ENCODE measurements at regions not wholly inside any gene's neighbourhood (a gene's known extent, or its start where the extent isn't known, plus 50 kb on each side); places are given as distances from the start of the nearest gene placed in this dataset.

DNA sequence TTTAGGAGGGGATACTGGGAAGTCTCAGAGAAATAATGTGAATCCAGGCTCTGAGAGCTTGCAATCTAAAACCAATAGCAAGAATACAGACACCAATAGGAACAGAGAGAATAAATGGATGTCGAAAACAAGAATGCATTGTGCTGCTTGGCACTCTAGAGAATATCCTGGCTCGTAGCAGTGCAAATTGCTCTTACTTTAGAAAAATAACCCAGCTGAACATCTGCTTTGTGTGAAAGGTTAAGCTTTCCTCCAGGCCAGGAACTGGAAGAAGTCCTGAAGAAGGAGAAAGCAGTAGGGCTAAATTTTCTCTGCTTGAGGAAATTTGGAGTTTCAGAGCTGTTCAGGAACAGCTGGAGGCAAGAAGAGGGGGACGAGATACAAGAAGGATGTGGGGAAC is 382.3 kb downstream of the HHIPL2 start:
- no peak for DNase-seq

GRCh38 chr1:222163895-222164294 is 384.0 kb downstream of the HHIPL2 start:
- no peak for DNase-seq

GRCh38 chr1:222161676-222162075 is 386.2 kb downstream of the HHIPL2 start:
- peak; percentile 7 for DNase-seq

- DNase-seq, result no peak
These were observed 390.3 kb downstream of the HHIPL2 start for GRCh38 chr1:222157612-222158011.

- DNase-seq, result no peak
These were observed 398.3 kb upstream of the DUSP10 start for GRCh38 chr1:222140206-222140605.

DNA sequence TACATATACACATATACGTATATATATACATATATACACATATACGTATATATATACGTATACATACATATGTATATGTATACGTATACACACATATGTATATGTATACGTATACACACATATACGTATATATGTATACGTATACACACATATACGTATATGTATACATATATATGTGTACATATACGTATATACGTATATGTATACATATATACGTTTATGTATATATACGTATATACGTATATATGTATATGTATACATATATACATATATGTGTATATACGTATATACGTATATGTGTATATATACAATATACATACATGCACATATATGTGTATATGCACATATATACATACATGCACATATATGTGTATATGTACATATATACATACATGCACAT is 396.2 kb upstream of the DUSP10 start:
- DNase-seq, result no peak

DNA sequence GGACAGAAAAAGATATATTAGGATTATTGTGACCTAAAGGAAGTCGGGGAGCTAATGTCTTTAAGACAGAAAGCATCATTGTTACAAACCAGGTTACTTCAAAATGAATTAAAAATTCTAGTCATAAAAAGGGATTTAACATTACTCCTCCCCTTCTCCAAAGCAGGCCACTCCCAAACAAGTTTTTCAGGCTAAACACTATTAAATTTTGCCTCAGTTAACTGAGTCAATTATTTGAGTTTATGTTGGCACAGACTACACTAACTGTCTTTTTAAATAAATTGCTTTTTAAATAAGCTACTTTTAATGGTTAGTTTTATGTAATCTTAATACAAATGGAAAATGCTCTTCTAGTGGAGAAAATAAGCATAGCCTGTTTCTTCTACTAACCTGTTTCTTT is 395.0 kb upstream of the DUSP10 start:
- DNase-seq, result no peak

GRCh38 chr1:222129041-222129440 is 387.2 kb upstream of the DUSP10 start:
- DNase-seq, result no peak

DNA sequence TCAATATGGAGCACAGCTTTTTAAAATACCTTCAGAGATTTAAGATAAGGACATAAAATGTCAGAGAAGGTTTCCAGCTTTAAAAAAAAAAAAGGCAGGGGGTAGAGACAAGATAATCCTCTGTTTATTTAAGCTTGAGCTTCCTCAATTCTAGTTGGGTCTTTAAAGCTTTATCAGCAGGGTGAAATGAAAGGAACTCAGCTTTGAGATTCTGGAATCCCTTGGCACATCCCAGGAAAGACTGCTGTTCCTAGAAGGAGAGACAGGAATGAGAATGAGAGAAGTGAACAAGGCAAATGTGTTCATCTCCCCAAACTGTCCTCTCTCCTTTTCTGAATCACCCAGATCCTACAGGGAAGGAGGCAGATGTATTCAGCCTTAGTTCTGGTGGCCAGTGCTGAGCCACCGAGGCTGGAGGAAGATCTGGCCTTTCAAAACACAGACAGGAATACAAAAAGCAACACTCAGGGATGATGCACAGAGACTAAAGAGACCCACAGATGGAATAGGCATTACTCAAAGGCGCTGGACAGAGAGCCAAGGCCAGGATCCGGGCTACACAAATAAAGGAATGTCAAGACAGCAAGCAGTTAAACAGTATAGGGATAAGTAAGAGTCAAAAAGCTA is 385.8 kb upstream of the DUSP10 start:
- peak; percentile 12 for DNase-seq

DNA sequence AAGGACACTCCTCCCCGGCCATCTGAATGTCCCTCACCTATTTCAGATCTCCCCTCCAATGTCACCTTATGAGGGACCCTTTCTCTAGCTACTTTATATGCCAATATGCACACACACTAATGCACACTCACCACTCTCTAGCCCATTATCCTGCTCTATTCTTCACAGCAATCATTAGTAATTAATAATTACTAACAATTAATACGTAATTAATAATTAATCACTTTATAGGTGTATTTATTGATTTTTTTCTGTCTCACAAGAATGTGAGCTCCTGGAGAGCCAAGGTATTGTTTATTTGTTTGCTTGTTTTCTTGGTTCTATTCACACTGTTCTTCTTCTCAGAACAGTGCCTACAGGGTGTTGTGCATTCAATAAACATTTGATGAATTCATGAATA is 385.2 kb upstream of the DUSP10 start:
- DNase-seq, result no peak

DNA sequence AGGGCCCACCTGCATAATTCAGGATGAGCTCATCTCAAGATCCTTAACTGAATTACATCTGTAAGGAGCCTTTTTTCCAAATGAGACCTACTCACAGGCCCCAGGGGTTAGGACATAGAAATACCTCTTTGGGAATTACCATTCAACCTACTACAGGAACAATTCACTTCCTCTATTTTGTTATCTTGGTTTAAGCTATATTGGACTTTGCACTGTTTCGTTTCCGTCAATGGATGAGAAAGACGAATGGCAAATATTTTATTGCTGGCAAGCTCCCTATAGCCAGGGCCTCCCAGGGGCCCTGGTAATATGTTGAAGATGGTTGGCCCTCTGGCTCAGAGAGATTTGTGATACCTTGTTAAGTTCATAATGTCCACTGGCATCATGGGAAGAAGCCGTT is 384.2 kb upstream of the DUSP10 start:
- no peak for DNase-seq

DNA sequence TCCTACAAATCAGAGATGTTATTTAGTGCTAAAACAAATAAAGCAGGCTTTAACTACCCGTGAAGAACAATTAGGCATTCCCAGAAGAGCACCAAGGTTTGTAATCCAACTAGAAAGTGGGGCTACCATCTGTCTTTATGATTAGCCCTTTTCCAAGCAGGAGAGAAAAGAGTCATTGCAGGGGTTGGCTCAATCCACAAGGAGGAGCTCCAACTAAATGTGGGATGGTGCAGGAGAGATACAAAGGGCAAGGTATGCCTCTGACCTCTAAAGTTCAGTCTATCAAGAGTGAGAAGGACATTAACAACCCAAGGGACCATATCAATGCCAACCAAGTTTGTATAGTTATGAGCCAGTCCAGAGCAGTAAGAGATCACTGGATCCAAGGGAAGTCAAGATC is 382.7 kb upstream of the DUSP10 start:
- DNase-seq, result no peak

DNA sequence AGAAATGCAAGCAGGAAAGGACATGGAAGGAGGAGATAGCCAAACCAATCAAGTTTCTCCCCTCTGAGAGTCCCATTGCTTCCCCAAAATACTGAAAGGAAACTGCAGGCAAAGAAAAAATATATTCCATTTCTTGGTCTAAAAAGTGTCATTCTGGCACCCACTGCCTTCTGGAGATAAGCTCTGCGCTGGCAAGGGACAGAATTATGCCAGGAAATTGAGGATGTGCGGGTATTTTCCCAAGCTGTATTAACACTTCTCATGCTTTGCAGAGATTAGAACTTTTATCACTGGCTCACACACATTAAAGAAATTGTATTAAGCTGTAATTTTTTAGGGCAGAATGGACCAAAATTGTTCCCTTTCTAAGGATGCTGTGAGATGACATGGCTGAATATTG is 381.2 kb upstream of the DUSP10 start:
- no peak for DNase-seq

DNA sequence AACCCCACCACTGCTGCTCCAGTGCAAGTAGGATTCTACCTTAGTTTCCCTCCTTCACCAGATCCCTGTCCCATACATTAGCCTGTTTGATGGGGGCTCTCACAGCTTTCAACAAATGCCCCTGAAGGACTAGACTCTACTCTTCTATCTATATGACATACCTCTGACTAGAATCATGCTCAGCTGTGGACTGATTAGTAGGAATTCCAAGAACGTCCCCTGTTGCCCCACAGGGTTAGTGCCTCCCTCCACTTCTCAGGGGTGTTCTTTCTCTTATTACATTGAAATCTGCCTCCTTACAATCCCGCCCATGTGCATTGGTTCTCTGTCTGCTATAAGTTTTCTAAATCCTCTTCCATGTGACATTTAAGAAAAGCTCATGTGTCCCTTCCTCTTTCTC is 375.9 kb upstream of the DUSP10 start:
- peak; percentile 50 for DNase-seq

- DNase-seq, result no peak
These were observed 372.8 kb upstream of the DUSP10 start for GRCh38 chr1:222114536-222115156.

GRCh38 chr1:222109836-222110235 is 367.9 kb upstream of the DUSP10 start:
- DNase-seq, result peak; percentile 40

DNA sequence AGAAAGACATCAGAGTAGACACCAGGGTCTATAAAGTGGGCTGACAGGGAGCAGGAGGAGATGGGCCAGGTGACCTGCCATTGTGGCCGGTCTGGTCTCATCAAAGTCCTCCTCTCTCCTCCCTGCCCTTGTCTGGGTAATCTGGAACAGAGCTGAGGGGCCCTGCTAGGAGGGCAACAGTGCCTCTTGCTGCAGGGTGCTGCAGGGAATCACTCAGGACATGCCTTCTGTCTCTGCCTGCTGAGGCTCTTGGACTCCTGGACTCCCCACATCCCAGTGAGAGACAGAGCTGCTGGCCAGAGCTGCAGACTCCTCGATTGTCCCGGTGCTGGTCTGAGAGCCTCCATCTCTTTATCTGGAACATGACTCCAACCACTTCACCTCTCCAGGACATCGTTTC is 366.1 kb upstream of the DUSP10 start:
- no peak for DNase-seq

DNA sequence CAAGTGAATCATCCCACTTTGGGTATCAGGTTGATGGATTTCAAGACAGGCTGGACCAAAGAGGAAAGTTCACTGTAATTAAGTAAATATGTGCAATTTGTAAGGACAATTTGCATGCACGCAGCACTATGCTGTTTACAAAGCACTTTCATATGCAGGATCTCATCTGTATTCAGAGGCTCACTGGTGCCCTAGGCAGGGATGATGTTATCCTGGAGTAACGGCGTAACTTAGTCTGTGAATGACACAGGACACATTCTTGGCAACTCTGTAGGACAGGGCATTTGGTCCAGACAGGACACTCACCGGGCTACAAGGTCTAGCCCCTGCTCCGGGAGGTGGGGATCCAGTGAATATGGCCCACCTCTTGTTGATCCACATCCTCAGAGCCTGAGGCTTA is 365.4 kb upstream of the DUSP10 start:
- no peak for DNase-seq

- no peak for DNase-seq
These were observed 364.5 kb upstream of the DUSP10 start for GRCh38 chr1:222106377-222106776.

GRCh38 chr1:222105861-222106260 is 364.0 kb upstream of the DUSP10 start:
- DNase-seq, result no peak

DNA sequence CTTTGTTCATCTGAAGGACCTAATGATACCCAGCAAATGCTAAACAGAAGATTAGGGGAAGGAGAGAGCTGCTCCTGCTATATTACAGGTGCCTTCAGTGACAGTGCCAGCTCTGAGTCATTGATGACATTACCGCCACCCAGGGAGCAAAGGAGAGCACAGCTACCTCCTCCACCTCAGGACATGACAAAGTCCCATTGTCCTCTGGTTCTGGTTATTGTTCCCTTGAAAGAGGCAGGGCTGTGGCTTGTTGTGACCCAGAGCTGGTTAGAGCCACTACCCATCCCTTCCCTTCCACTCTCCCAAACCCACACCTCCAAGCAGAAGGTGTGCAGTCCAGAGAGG is 363.5 kb upstream of the DUSP10 start:
- no peak for DNase-seq

DNA sequence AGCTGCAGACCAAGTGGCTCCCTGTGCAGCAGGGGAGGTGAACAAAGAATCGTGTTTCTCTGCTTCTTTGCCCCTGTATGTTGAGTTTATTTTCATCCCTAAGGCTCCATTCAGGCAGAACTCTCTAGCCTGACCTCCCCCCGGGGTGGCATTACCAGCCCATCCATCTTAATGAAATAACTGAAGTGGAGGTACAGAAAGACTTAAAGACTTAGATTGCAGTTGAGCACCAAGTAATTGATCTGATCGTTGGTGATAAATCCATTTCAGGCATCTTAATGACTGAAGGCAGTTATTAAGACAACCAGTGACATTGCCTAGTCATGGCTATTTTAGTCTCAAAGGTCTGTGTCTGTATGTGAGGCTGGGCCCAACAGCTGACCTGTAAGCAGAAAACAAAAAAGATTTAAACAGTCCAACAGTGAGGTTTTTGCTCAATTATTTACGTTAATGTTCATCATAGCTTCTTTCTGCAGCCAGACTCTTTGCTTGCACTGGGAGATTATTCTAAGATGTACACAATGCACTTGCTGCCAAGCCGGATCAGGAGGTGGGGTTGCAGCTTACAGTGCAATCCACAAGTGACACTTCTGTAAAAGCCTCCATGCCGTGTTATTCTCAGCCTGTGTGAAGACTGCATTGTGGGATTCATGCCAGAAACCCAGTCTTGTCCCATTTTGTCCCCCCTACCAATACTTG is 363.0 kb upstream of the DUSP10 start:
- no peak for DNase-seq

GRCh38 chr1:222104097-222104496 is 362.2 kb upstream of the DUSP10 start:
- no peak for DNase-seq

- no peak for DNase-seq
These were observed 357.9 kb upstream of the DUSP10 start for GRCh38 chr1:222099746-222100145.
